HL-60 (cell line): ENCODE measurements at regions not wholly inside any gene's neighbourhood (a gene's known extent, or its start where the extent isn't known, plus 50 kb on each side); places are given as distances from the start of the nearest gene placed in this dataset.

ENCODE experiments used
- DNase-seq, 2 experiments: peaks; one replicate each; pipeline ENCODE4 v3.0.0-alpha.2; 2010 to 2020; ENCODE audit warnings: low read depth in 1 of 2, low spot score in 1 of 2
- H3K27ac ChIP-seq: fragments of 250-450 bp; sonication (Bioruptor Pico); replicated peaks from 2 replicates; pipeline ENCODE4 v1.5.1; 2020; ENCODE audit warnings: mild to moderate bottlenecking, moderate library complexity
- H3K27me3 ChIP-seq: fragments of 250-450 bp; sonication (Bioruptor Pico); 2 replicates; pipeline ENCODE4 v1.5.1; 2021; ENCODE audit warnings: mild to moderate bottlenecking, moderate library complexity; ENCODE audit not compliant: insufficient read depth, poor library complexity, severe bottlenecking
- H3K4me3 ChIP-seq: replicated peaks from 2 replicates; pipeline ENCODE4 v1.5.1; 2011; ENCODE audit warnings: mild to moderate bottlenecking, control low read depth, low read length; ENCODE audit not compliant: insufficient read depth
- GABPA ChIP-seq: IDR thresholded peaks from 2 replicates; pipeline ENCODE4 v1.6.1; 2012; ENCODE audit warnings: low read depth
- POLR2AphosphoS5 ChIP-seq: IDR thresholded peaks from 2 replicates; pipeline ENCODE4 v1.6.1; 2012; ENCODE audit warnings: low read depth
- SPI1 ChIP-seq: IDR thresholded peaks from 2 replicates; pipeline ENCODE4 v1.6.1; 2012; ENCODE audit warnings: low read depth, mild to moderate bottlenecking, borderline replicate concordance
- TF ChIP-seq, protein P1 (sequence below): IDR thresholded peaks from one replicate; pipeline ENCODE4 v1.5.1; 2011; ENCODE audit warnings: low read length, control low read depth, inconsistent platforms; ENCODE audit not compliant: insufficient read depth
- TF ChIP-seq, protein P2 (sequence below): IDR thresholded peaks from 2 replicates; pipeline ENCODE4 v1.6.1; 2012; ENCODE audit warnings: low read depth; ENCODE audit not compliant: insufficient replicate concordance

DNA sequence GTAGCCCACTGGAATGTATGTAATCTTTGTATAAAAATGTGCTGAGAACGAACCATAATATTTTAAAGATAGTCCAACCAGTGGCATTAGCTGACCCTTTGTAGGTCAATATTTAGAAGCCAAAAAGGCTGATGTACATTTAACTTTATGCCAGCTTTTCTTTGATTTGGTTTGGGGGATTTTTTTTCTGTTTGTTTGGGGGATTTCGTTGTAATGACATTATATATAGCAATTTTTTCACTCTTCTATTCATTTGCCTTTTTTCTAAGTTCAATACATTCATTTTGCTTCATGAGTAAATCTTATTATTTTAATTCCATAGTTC lies 382.0 kb upstream of the NOCT start:
- H3K27me3 ChIP-seq = no peaks in the 10 kb centered on the region

DNA sequence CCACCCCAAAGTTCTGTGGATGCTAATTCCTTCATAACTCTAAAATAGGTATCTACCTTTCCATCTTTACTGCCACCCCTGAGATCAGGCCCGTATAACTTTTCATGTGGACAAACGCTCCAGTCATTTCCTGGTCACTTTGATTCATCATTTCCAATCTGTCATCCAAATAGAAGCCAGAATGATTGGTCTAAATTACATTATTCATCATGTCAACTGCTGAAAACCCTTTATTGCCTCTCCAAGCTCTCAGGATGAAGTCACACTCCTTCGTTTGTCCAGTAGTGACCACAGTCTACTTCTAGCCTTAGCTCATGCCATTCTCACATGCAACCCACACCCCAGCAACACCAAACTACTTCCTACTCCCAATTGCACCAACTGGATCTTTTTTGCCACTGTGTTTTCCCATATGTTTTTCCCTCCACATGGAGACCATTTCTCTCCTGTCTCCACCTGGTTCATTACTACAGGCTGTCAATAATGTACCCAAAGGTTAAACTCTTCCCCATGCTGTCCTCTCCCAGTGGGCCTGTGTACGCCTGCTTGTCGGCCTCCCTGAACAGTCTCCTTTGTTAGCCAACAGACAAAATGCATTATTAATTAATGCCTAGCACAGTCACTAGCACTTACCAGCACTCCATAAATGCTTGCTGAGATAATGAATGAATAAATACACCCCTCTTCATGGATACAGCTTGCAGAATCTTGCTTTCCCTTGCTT lies 382.6 kb upstream of the NOCT start:
- Histone ChIP-seq H3K4me3 (no peak overlapping the region), H3K27ac (no peak overlapping the region), H3K27me3 (no peaks in the 10 kb centered on the region)
- DNase-seq = no peak
- no peak for TF ChIP-seq POLR2AphosphoS5
- TF ChIP-seq, protein P1, sequence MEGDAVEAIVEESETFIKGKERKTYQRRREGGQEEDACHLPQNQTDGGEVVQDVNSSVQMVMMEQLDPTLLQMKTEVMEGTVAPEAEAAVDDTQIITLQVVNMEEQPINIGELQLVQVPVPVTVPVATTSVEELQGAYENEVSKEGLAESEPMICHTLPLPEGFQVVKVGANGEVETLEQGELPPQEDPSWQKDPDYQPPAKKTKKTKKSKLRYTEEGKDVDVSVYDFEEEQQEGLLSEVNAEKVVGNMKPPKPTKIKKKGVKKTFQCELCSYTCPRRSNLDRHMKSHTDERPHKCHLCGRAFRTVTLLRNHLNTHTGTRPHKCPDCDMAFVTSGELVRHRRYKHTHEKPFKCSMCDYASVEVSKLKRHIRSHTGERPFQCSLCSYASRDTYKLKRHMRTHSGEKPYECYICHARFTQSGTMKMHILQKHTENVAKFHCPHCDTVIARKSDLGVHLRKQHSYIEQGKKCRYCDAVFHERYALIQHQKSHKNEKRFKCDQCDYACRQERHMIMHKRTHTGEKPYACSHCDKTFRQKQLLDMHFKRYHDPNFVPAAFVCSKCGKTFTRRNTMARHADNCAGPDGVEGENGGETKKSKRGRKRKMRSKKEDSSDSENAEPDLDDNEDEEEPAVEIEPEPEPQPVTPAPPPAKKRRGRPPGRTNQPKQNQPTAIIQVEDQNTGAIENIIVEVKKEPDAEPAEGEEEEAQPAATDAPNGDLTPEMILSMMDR = no peak
- TF ChIP-seq SPI1 = no peak
- TF ChIP-seq, protein P2, sequence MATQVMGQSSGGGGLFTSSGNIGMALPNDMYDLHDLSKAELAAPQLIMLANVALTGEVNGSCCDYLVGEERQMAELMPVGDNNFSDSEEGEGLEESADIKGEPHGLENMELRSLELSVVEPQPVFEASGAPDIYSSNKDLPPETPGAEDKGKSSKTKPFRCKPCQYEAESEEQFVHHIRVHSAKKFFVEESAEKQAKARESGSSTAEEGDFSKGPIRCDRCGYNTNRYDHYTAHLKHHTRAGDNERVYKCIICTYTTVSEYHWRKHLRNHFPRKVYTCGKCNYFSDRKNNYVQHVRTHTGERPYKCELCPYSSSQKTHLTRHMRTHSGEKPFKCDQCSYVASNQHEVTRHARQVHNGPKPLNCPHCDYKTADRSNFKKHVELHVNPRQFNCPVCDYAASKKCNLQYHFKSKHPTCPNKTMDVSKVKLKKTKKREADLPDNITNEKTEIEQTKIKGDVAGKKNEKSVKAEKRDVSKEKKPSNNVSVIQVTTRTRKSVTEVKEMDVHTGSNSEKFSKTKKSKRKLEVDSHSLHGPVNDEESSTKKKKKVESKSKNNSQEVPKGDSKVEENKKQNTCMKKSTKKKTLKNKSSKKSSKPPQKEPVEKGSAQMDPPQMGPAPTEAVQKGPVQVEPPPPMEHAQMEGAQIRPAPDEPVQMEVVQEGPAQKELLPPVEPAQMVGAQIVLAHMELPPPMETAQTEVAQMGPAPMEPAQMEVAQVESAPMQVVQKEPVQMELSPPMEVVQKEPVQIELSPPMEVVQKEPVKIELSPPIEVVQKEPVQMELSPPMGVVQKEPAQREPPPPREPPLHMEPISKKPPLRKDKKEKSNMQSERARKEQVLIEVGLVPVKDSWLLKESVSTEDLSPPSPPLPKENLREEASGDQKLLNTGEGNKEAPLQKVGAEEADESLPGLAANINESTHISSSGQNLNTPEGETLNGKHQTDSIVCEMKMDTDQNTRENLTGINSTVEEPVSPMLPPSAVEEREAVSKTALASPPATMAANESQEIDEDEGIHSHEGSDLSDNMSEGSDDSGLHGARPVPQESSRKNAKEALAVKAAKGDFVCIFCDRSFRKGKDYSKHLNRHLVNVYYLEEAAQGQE = no peak
- no peak for TF ChIP-seq GABPA

More for the DNA sequence above, 382.0 kb upstream of the NOCT start:
- Histone ChIP-seq H3K4me3 (no peak overlapping the region), H3K27ac (no peak overlapping the region)
- DNase-seq = no peak
- TF ChIP-seq GABPA = no peak
- TF ChIP-seq POLR2AphosphoS5 = no peak
- no peak for TF ChIP-seq SPI1
- TF ChIP-seq, protein P2 = no peak
- TF ChIP-seq, protein P1 = no peak

DNA sequence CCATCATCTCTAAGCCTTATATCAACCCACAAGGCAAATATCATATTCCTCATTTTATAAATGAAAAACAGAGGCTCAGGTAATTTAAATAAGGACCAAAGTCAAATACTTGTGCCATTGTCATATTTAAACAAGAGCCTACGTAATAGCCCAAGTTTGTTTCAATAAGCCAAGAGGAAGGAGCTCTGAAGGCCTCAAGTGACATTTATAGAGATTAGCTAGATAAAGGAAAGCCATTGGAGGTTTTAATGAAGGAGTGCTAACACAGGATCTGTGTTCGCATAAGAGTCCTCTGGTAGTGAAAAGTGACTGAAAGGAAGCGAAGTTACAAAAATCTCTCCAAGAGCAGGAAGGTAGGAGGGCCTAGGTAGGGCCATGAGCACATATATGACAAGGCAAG lies 384.9 kb upstream of the NOCT start:
- H3K27me3 ChIP-seq = no peaks in the 10 kb centered on the region
- DNase-seq = no peak
- no peak overlapping the region for H3K27ac ChIP-seq
- TF ChIP-seq SPI1 = no peak
- TF ChIP-seq POLR2AphosphoS5 = no peak
- no peak for TF ChIP-seq GABPA
- TF ChIP-seq, protein P2 = no peak
- H3K4me3 ChIP-seq = no peak overlapping the region
